GM18519 (cell line): ENCODE measurements at regions not wholly inside any gene's neighbourhood (a gene's known extent, or its start where the extent isn't known, plus 50 kb on each side); places are given as distances from the start of the nearest gene placed in this dataset.
"Not testable (repeated sequence)": the region's sequence is repeated elsewhere in the genome, so short reads cannot be mapped to it uniquely, and the experiment has no call there.

Experiments used
- ATAC-seq: cut with Tn5 transposase; IDR thresholded peaks from one replicate; pipeline ENCODE4 v1.9.1; 2021; ENCODE audit warnings: mild to moderate bottlenecking, moderate library complexity; ENCODE audit not compliant: unreplicated experiment, low FRiP score

GRCh38 chr10:2592360-2593160 is 474.8 kb upstream of the PFKP start:
- no peak for ATAC-seq

- no peak for ATAC-seq
These were observed 478.2 kb upstream of the PFKP start for GRCh38 chr10:2589196-2589595.

GRCh38 chr10:2584385-2584784 is 483.0 kb upstream of the PFKP start:
- ATAC-seq = no peak

- ATAC-seq = no peak
These were observed 490.5 kb upstream of the PFKP start for GRCh38 chr10:2576892-2577291.

- ATAC-seq = no peak
These were observed 491.9 kb upstream of the PFKP start for GRCh38 chr10:2575460-2575859.

- ATAC-seq = no peak
These were observed 494.7 kb upstream of the PFKP start for GRCh38 chr10:2572611-2573010.

- ATAC-seq = no peak
These were observed 510.5 kb upstream of the PFKP start for GRCh38 chr10:2556883-2557282.

- ATAC-seq = no peak
These were observed 519.3 kb upstream of the PFKP start for GRCh38 chr10:2548071-2548470.

- no peak for ATAC-seq
These were observed 519.7 kb upstream of the PFKP start for GRCh38 chr10:2547606-2548005.

- ATAC-seq = not testable (repeated sequence)
These were observed 520.5 kb upstream of the PFKP start for GRCh38 chr10:2546894-2547293.

- no peak for ATAC-seq
These were observed 523.4 kb upstream of the PFKP start for GRCh38 chr10:2543974-2544373.

- no peak for ATAC-seq
These were observed 524.0 kb upstream of the PFKP start for GRCh38 chr10:2543142-2543886.

- no peak for ATAC-seq
These were observed 526.2 kb upstream of the PFKP start for GRCh38 chr10:2541176-2541575.

- ATAC-seq = no peak
These were observed 537.4 kb upstream of the PFKP start for GRCh38 chr10:2529945-2530344.

- ATAC-seq = no peak
These were observed 541.6 kb upstream of the PFKP start for GRCh38 chr10:2525781-2526180.

GRCh38 chr10:2519139-2519538 is 548.2 kb upstream of the PFKP start:
- no peak for ATAC-seq

GRCh38 chr10:2509081-2509531 is 558.2 kb upstream of the PFKP start:
- no peak for ATAC-seq

- not testable (repeated sequence) for ATAC-seq
These were observed 565.9 kb upstream of the PFKP start for GRCh38 chr10:2501366-2501940.

GRCh38 chr10:2494399-2494798 is 572.9 kb upstream of the PFKP start:
- ATAC-seq = no peak

GRCh38 chr10:2488446-2489005 is 578.8 kb upstream of the PFKP start:
- no peak for ATAC-seq

- no peak for ATAC-seq
These were observed 579.4 kb upstream of the PFKP start for GRCh38 chr10:2487921-2488320.
